Inflammatory macrophage treated with lipopolysaccharide for 1 hour (primary cell): ENCODE measurements at regions not wholly inside any gene's neighbourhood (a gene's known extent, or its start where the extent isn't known, plus 50 kb on each side); places are given as distances from the start of the nearest gene placed in this dataset.

Experiments
- DNase-seq, 2 donors: peaks; one replicate each; pipeline ENCODE4 v3.0.0-alpha.2; 2020 to 2022

DNA sequence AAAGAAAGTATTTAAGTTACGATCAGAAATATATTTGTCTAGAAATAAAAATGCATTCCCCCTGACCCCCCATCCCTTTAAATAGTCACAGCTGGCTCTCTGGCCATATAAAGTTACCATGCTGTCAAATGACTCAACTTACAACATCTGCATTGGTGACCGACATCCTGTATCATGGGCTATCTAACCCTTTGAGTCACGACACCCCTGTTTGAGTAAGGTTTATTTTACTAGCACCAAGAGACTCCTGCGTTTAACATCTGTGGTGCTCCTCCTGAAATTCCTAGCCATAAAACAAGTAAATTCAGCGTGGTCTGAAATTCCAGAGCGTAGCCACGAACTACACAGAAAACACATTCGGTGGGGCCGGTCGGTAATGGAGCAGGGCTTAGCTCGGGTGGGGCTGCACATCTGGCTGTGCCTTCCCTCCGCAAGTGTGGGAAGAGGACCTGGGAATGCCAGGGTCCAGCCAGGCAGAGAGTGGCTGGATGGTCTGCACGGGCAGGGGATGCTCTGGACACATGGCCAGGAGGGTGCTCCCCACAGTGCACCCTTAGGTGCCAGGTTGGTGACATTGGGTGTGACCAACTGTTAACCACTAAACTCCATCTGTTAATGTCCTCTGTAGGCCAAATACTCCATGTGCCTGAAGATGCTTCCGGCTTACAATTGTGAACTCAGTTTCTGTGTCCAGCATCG lies 53.0 kb upstream of the CLDN14 start:
- no peak for DNase-seq

DNA sequence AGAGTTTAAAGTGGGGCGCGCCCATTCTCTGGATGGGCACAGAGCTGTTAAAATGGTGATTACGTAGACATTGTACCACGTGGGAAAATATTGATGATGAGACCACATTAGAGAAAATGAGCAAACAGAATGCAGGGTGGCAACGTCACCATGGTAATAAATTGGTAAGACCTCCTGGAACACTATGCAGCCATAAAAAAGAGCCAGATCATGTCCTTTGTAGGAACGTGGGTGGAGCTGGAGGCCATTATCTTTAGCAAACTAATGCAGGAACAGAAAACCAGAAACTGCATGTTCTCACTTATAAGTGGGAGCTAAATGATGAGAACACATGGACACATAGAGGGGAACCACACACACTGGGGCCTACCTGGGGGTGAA lies 53.5 kb upstream of the CLDN14 start:
- DNase-seq: no peak

DNA sequence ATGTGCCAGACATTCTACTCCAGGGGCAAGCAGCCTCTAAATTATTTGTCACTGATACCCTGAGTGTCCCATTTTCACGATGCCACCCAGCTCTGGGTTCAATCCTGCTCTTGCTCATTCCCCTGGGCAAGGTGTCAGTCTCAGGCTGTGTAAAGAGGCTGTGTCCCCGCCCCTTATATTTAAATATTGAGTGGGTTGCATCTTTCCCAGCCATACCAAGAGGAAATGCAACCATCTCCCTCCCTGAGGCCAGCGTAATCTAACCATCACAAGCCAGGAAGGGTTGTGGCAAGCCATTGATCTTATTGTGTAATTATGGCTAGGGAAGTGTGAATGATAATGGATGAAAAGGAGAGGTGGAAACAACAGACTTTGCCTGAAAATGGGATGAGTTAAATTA lies 54.7 kb upstream of the CLDN14 start:
- DNase-seq: peak in 1 of 2 donors; percentile 8

DNA sequence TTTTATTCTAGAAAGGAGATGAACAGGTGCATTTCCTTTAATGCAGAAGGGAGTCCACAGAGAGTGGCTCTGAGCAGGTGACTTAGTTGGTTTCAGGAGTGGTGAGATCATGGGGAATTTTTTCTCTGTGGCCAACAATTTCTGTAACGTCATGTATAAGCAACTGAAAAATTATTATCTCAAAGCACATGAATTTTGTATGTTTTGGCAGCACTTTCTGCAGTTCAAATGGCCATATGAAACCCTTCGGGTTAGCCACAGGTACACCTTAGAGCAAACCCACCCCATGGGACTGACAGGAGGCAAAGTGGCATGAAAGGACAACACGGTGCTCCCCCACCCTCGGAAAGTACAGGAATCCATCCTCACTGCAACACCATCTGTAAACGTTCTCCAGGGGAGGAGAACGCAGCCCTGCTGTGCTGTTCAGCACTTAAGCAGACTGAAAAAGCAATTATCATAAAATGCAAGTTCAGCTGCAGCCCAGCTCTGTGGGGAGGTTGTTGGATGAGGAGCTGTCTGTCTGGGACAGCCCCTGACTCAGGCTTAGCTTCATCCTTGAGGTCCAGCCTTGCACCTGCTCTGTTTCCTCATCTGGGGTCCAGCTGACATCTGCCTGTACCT lies 55.8 kb upstream of the CLDN14 start:
- DNase-seq: no peak

DNA sequence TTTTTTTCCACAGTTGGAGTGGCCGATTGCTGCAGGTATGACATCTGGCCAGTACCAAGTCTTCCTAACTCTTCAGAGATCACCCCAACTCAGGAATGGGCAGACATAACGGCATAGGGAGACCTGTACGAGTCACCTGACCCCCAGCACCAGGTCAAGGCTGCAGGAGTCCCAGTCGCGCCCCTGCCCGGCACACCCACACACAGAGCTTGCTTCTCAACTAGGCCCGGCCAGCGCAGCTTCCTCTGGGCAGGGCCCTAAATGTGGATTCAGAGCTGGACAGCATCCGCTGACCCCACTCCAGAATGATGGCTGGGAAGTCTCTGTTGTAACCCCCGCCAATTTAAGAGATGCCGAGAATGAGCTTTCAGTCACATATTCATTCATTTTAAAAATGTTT lies 58.8 kb upstream of the CLDN14 start:
- DNase-seq: no peak

DNA sequence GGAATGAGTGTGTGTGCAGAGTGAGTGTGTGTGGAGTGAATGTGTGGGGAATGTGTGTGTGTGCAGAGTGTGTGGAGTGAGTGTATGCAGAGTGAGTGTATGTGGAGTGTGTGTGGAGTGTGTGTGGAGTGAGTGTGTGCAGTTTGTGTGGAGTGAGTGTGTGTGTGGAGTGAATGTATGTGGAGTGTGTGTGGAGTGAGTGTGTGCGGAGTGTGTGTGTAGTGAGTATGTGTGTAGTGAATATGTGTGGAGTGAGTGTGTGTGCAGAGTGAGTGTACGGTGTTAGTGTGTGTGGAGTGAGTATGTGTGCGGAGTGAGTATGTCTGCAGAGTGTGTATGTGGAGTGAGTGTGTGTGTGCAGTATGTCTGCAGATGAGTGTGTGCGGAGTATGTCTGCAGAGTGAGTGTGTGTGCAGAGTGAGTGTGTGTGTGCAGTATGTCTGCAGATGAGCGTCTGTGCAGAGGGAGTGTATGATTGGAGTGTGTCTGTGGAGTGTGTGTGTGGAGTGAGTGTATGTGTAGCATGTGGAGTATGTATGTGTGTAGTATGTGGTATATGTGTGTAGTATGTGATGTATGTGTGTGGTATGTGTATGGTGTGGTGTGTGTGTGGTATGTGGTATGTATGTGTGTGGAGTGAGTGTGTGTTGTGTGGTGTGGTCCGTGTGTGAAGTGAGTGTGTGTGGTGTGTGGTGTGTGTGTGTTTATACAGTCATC lies 59.7 kb upstream of the CLDN14 start:
- DNase-seq: no peak

DNA sequence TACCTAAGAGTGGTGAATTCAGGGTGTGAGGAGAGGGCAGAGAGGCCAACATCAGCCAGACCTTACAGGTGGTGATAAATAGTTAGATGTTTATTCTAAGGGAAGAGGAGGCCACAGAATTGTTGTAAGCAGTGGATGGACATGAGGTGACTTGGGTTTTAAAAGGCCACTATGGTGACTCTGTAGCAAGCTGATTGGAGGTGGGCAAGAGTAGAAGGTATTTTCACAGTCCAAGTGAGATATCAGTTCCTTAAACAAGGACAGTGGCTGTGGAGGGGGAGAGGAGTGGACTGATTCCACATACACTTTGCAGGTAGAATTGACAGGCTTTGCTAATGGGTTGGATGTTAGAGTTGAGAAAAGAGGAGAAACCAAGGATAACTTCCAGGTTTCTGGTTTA lies 60.8 kb upstream of the CLDN14 start:
- DNase-seq: no peak

DNA sequence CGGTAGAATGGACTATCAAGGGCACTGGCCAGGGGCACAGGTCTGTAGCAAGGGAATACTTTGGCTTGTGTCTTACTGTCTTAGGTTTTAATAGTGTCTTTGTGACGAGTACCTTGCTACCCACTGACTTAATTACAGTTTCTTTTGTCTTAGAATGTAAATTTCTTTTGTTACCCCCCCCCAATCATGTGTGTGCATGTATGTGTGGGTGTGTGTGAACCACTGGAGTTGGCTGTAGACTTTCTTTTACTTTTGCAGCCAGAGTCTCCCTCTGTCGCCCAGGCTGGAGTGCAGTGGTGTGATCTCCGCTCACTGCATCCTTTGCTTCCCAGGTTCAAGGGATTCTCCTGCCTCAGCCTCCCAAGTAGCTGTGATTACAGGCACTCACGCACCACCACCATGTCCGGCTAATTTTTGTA lies 61.8 kb upstream of the CLDN14 start:
- no peak for DNase-seq

DNA sequence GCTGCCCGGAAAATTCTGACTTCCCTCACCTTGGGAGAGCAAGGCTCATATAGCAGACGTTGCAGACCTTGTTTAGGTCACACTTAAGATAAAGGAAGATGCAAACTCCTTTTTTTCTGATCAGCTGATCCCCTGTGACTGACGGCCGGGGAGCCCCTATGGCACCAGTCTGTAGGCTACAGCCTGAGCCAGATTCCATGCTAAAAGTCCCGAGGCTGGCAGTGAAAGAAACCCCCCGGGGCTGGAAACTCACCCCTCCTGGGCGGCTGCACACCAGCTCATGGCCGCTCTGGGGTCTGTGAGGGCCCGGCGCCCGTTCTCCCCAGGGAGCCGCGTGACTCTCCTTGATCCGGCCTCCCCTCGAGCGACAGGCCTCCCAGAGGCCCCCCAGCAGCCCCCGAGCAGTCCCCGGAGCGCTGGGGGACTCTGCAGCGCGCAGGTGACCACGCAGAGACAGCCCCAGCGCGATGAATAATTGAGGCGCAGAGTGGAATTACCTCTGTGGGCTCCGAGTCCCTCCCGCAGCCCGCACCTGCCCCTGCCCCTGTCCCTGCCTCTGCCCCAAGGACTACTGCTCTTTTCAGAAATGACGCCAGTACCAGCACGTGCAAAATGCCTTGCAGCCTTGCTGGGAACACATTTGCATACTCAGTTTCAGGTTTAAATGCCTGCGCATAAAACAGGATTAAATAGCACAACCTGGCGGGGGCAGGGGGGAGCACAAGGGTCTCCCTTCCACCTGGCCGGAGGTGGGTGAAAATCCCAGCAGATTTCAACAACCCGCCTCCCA lies 62.6 kb upstream of the CLDN14 start:
- no peak for DNase-seq

DNA sequence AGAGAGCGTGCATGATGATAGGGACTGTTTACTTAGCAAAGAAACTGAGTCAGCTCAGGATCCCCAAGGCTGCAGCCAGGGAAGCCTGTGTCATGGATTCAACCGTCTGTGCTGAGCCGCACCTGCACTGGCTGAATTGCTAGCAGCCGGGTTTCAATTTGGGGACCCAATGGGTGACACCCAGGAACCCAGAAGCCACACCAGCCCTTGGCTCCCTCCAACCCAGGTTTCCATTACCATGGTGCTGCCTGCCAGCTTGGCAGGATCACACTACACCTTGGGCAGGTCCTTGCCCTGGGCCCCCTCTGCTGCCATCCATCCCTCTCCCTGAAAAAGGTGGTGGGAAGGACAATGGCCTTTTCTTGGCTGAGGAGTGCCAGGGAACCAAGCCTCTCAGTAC lies 64.0 kb upstream of the CLDN14 start:
- no peak for DNase-seq

DNA sequence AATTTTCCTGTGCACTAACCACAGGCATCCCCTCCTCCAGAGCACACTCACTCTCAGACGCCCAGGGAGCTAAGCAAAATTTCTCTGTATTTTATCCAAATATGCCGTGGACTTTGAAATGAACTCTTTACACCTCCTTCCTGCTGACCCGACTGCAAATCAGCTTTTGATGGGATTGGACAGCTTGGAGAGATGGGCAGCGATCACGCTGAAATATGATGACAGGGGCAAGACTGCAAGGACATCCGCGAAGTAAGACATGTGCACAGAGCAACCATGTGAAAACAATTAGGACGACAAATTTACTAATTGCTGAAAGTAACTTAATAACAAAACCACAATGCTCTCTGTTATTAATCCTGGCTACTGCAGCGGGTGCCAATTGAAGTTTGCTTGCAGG lies 64.6 kb upstream of the CLDN14 start:
- no peak for DNase-seq

DNA sequence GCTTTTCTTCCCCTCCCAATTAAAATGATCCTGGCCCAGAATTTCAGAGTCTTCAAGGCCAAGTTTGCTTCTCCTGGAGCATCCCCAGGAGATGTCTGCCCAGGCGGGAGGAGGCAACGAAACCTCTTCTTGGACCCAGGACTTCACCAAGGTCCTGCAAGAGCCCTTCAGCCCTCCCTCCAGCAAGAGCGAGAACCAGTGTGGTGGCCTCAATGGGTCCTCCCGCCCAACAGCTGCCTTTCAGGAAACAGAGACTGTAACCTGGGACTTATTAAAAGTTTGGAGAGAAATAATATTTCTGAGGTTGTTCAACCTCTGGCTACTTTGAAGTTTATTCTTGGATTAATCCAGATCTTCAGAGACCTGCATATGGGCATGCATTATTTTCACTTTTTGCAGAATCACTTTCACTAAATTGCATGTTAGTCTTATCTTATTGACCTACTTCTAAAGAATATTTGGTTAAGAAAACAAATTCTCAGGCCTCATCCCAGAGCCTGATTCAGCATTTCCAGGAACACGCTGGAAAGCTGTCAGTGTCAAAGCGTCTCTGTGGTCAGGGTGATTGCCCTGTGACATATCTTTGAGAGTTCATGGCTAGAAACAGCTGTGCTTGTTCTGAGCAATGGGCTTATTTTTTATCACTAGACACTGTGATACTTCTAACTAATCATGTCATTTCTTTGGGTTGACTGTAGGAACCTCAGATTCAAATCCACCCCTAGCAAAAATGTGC lies 66.0 kb upstream of the CLDN14 start:
- DNase-seq: no peak

DNA sequence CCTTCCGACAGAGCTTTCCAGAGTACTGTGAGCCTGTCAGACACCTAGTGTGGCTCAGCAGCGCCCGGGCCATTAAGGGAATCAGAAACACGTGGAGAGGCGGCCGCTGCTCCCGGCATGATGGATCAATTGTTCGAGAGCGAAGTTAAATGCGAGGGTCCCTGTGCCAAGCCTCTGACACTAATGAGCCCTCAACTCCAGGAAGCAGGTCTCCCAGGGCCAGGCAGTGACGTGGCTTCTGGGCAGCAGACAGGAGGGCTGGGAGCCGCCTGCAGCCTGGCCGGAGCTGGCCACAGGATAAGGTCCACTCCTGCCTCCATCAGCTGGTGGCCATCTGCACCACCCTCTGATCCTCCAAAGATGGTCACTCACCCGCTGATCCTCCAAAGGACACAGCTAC lies 67.5 kb upstream of the CLDN14 start:
- DNase-seq: no peak

DNA sequence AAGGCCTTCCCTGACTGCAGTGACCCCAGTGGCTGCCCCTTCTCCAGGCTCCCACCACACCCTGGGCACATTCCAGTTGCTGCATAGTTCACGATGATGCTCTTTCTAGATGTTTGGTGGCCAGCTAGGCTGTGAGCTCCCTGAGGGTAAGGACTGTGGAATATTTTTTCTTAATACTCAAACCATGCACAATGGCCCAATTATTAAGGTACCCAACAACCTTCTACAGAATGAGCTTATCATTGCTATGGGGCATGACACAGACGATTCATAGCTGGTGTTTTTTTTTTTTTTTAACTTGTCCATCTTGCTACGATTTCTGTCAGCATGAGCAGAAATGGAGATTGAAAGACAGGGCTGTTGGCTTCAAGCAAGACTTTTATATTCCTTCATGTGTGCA lies 68.9 kb upstream of the CLDN14 start:
- DNase-seq: no peak

DNA sequence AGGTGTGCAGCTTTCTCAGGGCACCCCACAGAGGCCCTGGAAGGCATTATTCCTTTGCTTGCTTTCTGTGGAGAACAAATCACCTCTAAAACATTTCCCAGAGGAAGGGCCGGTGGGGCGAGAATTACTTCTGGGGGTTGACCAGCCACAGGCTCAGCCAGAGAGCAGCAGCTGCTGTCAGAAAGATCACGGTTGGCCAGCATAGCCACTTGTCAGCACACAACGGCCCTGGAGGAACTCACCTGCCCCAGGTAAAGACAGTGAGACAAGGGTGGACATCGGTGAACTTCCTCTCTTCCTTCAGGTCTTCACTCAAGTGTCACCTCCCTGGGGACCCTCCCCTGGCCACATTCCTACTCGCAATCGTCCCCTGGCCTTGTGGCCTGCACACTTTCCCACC lies 69.5 kb upstream of the CLDN14 start:
- no peak for DNase-seq

DNA sequence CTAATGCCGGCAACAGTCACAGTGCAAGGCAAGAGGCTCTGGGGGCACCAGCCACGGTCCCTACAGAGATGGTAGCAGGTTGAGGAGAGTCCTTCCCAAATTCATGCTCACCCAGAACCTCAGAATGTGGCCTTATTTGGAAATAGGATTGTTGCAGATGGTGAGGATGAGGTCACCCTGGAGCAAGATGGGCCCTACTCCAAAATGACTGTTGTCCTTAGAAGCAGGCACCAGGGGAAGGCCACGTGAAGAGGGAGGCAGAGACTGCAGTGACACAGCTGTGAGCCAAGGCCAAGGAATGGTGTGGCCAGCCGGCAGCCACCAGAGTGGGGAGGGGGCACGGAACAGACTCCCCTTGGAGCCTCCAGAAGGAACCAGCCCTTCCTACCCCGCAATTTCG lies 70.8 kb upstream of the CLDN14 start:
- DNase-seq: peak in 1 of 2 donors; percentile 17

DNA sequence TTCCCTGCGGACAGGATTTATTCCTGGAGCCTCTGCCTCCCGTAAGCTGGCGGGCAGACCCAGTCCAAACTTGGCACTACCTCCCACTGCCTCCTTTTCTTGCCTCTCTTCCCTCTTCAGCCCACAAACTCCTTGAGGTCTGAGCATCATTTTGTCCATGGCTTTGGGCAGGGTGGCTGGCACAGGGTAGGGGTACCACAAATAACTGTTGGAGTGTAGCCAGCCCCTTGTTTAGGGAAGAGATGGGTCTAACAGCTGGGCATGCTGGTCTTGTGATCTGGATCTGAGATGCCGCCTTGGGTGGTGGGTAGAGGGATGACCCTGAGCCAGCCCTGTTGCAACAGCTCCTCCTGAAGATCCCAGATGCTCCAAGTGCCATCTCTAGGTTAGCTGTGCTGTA lies 71.4 kb upstream of the CLDN14 start:
- DNase-seq: no peak

DNA sequence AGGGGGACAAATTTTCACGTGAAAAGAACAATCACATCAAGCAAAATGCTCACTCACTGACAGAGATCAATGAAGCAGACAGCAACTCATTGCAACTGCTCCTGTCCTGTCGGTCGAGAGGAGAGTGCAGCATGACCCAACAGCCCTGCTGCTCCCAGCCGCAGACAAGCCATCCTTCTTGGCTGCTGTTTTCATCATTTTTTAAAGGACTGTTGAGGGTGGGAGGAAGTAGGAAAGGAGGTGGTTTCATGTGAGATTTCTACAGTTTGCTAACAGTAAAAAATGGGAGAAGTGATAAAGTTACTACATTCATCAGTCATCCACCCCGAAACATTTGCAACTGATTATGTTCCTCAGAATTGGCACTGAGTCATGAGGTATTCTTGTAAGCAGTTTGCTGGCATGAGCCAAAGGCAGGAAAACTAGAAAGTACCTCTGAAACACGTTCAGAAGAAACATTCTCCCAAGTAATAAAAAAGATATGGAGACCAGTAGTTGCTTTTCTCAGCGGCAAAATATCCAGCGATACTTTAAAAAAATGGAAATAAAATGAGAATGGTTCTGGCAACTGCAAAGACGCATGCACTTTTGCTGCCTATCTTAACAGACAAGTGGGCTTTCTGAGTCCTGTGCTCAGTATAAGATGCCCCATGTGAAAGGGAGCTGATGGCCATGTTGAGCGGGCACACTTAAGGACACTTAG lies 72.0 kb upstream of the CLDN14 start:
- peak; percentile 61 to 86 for DNase-seq

DNA sequence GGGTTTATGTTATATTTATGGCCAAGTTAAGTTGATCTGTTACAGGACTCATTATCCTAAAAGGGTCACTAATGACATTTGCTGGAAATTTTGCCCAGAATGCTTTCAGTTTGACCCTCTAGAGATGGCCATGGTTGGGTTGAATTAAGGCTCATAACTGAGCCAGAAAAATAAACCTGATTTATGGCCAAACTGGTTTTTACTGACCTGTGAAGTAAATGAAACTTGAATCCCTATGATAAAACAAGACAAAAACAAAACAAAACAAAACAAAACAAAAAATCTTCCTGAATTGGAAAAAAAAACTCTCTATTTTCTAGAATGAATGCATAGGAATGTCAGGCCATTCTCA lies 72.5 kb upstream of the CLDN14 start:
- no peak for DNase-seq

DNA sequence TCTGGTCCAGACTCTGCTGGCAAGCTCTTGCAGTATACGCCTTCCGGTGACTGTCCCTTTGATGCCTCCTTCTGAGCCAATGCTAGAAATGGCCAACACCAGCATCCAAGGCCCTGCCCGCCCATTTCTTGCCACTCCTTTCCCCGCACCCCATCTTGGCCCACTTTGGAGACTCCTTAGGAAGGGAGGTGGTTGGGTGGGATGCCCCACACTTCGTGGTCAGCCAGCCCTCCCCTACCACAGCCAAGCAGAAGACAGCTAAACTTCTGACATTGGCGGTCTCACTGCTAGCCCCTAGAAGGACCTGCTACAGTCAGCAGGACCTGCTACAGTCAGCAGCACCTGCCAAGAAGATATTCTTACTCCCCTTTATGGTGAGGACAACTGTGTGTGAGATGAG lies 73.5 kb upstream of the CLDN14 start:
- no peak for DNase-seq

DNA sequence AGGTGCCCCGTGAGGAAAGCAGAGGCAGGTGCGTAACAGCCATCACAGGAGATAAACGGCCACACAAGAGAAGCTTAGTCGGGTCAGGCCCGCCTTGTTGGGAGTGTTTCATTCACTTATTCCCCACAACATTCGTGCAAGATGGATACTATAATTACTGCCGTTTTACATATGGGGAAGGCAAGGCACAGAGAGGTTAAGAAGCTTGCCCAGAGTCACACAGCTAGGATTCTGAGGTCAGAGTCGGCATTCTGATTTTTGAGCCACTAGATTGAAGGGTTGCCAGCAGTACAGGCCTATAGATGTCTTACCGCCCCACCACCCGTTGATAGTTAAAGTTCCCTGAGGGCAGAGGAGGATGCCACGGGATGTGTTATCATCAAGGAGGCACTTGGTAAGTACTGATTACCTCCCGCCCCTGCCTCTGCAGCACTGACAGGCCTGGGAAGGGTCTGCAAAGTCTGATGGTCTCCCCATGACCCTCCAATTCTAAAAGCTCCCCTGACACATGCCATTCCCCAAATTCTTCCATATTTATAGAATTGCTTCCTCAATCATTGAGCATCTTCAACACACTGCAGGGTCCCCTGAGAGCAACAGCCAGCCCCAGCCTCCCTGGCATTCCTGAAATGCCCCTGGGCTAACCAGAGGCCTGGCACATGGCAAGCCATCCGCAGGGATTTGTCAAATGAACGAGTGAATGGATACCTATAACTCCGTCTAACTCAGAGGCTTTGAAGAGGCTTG lies 74.7 kb upstream of the CLDN14 start:
- no peak for DNase-seq
